T-helper 2 cell (primary cell): ENCODE measurements at regions not wholly inside any gene's neighbourhood (a gene's known extent, or its start where the extent isn't known, plus 50 kb on each side); places are given as distances from the start of the nearest gene placed in this dataset.
A peak's percentile ranks its signal among the peaks of the same experiment; 100 is the strongest.
"Not testable (repeated sequence)": the region's sequence is repeated elsewhere in the genome, so short reads cannot be mapped to it uniquely, and the experiment has no call there.

Experiments
- DNase-seq, 5 experiments: peaks; one replicate each; pipeline versions ENCODE4 v3.0.0 to v3.0.0-alpha.2; 2012 to 2022

- DNase-seq = no peak
Measured at GRCh38 chr1:2953688-2954285, 67.5 kb upstream of the ACTRT2 start.

GRCh38 chr1:2955652-2956051, 65.6 kb upstream of the ACTRT2 start:
- no peak for DNase-seq

- no peak for DNase-seq
Measured at GRCh38 chr1:2956576-2956975, 64.7 kb upstream of the ACTRT2 start.

- DNase-seq = no peak
Measured at GRCh38 chr1:2957329-2957728, 63.9 kb upstream of the ACTRT2 start.

GRCh38 chr1:2959881-2960280, 61.4 kb upstream of the ACTRT2 start:
- DNase-seq = not testable (repeated sequence)

- DNase-seq = no peak
Measured at GRCh38 chr1:2961081-2961480, 60.2 kb upstream of the ACTRT2 start.

- peak in 1 of 5 experiments; percentile 1 for DNase-seq
Measured at GRCh38 chr1:2961661-2962060, 59.6 kb upstream of the ACTRT2 start.

GRCh38 chr1:2962061-2962460, 59.2 kb upstream of the ACTRT2 start:
- DNase-seq = no peak

GRCh38 chr1:2962541-2962940, 58.7 kb upstream of the ACTRT2 start:
- DNase-seq = peak in 1 of 5 experiments; percentile 1

- DNase-seq = no peak
Measured at GRCh38 chr1:2962946-2963345, 58.3 kb upstream of the ACTRT2 start.

GRCh38 chr1:2965676-2966075, 55.6 kb upstream of the ACTRT2 start:
- no peak for DNase-seq

- no peak for DNase-seq
Measured at GRCh38 chr1:2966449-2967328, 54.6 kb upstream of the ACTRT2 start.

GRCh38 chr1:2967329-2967725, 53.9 kb upstream of the ACTRT2 start:
- DNase-seq = no peak

GRCh38 chr1:2967881-2968280, 53.4 kb upstream of the ACTRT2 start:
- no peak for DNase-seq

- DNase-seq = no peak
Measured at GRCh38 chr1:2968471-2968881, 52.8 kb upstream of the ACTRT2 start.

- no peak for DNase-seq
Measured at GRCh38 chr1:2969011-2969844, 52.0 kb upstream of the ACTRT2 start.

GRCh38 chr1:2969845-2970291, 51.4 kb upstream of the ACTRT2 start:
- no peak for DNase-seq

- DNase-seq = no peak
Measured at GRCh38 chr1:2970311-2971071, 50.8 kb upstream of the ACTRT2 start.

GRCh38 chr1:2971101-2971501, 50.2 kb upstream of the ACTRT2 start:
- DNase-seq = no peak
